Left lung (tissue), 4 donors: ENCODE measurements at regions not wholly inside any gene's neighbourhood (a gene's known extent, or its start where the extent isn't known, plus 50 kb on each side); places are given as distances from the start of the nearest gene placed in this dataset.

Experiments
- ATAC-seq: fragments of 200-7000 bp; cut with Tn5 transposase; one replicate; pipeline ENCODE4 v1.9.1; 2020; ENCODE audit warnings: moderate library complexity
- DNase-seq, 4 donors: peaks; one replicate each; pipeline ENCODE4 v3.0.0-alpha.2; 2013 to 2020
- H3K27ac ChIP-seq, 2 donors: fragments of 200-600 bp; sonication (generic) in 1 of 2; one replicate each; pipeline versions ENCODE4 v1.5.0 to v1.8.0; 2020 to 2021
- H3K27me3 ChIP-seq, 2 donors: fragments of 200-600 bp; sonication (generic) in 1 of 2; one replicate each; pipeline versions ENCODE4 v1.5.0 to v1.8.0; 2020 to 2021
- H3K36me3 ChIP-seq, 2 donors: fragments of 200-600 bp; sonication (generic) in 1 of 2; one replicate each; pipeline versions ENCODE4 v1.5.0 to v1.8.0; 2020 to 2021
- H3K4me1 ChIP-seq, 2 donors: fragments of 200-600 bp; one replicate each; pipeline ENCODE4 v1.8.0; 2021
- H3K4me3 ChIP-seq, 2 donors: fragments of 200-600 bp; sonication (generic) in 1 of 2; one replicate each; pipeline versions ENCODE4 v1.5.0 to v1.8.0; 2020 to 2021; ENCODE audit warnings: mild to moderate bottlenecking in 1 of 2
- H3K9me3 ChIP-seq, 2 donors: fragments of 200-600 bp; sonication (generic) in 1 of 2; one replicate each; pipeline versions ENCODE4 v1.5.0 to v1.8.0; 2020 to 2021
- CTCF ChIP-seq, 2 donors: fragments of 200-600 bp; sonication (generic) in 1 of 2; IDR thresholded peaks; one replicate each; pipeline versions ENCODE4 v1.5.0 to v1.8.0; 2021; ENCODE audit warnings: antibody characterized with exemption in 2 of 2
- intact Hi-C, 2 donors: fragments of 100-400 bp; cut with DNase I; formaldehyde crosslinking; loops; one replicate each; pipeline versions ENCODE4 v1.11.2 to v1.14.2; 2022
- donor health status: DM: no; HTN: yes; CAD: no.
- donor health status: DM: no; HTN: no; CAD: no.

- TF ChIP-seq CTCF (IDR thresholded peaks at IDR 0.05), result no peak
- intact Hi-C loops, result no loop called here
- Histone ChIP-seq H3K36me3 (no peaks in the 10 kb centered on the region), H3K4me3 (no peak overlapping the region), H3K27me3 (no peaks in the 10 kb centered on the region), H3K27ac (no peak overlapping the region), H3K9me3 (peaks cover 0 to 7% of the 10 kb centered on the region in 2 donors), H3K4me1 (peaks cover 0 to 3% of the 10 kb centered on the region in 2 donors)
- DNase-seq, result no peak
- no peak for ATAC-seq
Observed at GRCh38 chr9:115189686-115190085, 71.7 kb upstream of the TNC start.

GRCh38 chr9:115191667-115192066 is 73.7 kb upstream of the TNC start:
- H3K4me1 ChIP-seq, result peaks cover 0 to 3% of the 10 kb centered on the region in 2 donors
- DNase-seq (no peak), ATAC-seq (no peak)
- no peak for TF ChIP-seq CTCF (IDR thresholded peaks at IDR 0.05)
- H3K27ac ChIP-seq, result no peak overlapping the region
- no peaks in the 10 kb centered on the region for H3K27me3 ChIP-seq
- no peaks in the 10 kb centered on the region for H3K36me3 ChIP-seq
- H3K4me3 ChIP-seq, result no peak overlapping the region
- intact Hi-C loops, result no loop called here
- peaks cover 0 to 7% of the 10 kb centered on the region in 2 donors for H3K9me3 ChIP-seq

- DNase-seq (no peak), ATAC-seq (no peak)
- Histone ChIP-seq H3K4me3 (no peak overlapping the region), H3K36me3 (no peaks in the 10 kb centered on the region), H3K27me3 (no peaks in the 10 kb centered on the region), H3K9me3 (peaks cover 0 to 7% of the 10 kb centered on the region in 2 donors), H3K27ac (no peak overlapping the region), H3K4me1 (peaks cover 0 to 3% of the 10 kb centered on the region in 2 donors)
- no peak for TF ChIP-seq CTCF (IDR thresholded peaks at IDR 0.05)
- intact Hi-C loops, result no loop called here
Observed at GRCh38 chr9:115192280-115192679, 74.3 kb upstream of the TNC start.

GRCh38 chr9:115192835-115193525 is 75.0 kb upstream of the TNC start:
- intact Hi-C loops, result no loop called here
- no peak overlapping the region for H3K27ac ChIP-seq
- no peaks in the 10 kb centered on the region for H3K27me3 ChIP-seq
- no peaks in the 10 kb centered on the region for H3K36me3 ChIP-seq
- peaks cover 0 to 7% of the 10 kb centered on the region in 2 donors for H3K9me3 ChIP-seq
- ATAC-seq, result no peak
- H3K4me3 ChIP-seq, result no peak overlapping the region
- no peak for DNase-seq
- no peak for TF ChIP-seq CTCF (IDR thresholded peaks at IDR 0.05)
- H3K4me1 ChIP-seq, result peaks cover 0 to 3% of the 10 kb centered on the region in 2 donors

GRCh38 chr9:115193777-115194176 is 75.8 kb upstream of the TNC start:
- Histone ChIP-seq H3K36me3 (no peaks in the 10 kb centered on the region), H3K9me3 (peaks cover 0 to 7% of the 10 kb centered on the region in 2 donors), H3K27ac (no peak overlapping the region), H3K27me3 (no peaks in the 10 kb centered on the region), H3K4me3 (no peak overlapping the region), H3K4me1 (peaks cover 0 to 3% of the 10 kb centered on the region in 2 donors)
- ATAC-seq (no peak), DNase-seq (no peak)
- no peak for TF ChIP-seq CTCF (IDR thresholded peaks at IDR 0.05)
- intact Hi-C loops, result no loop called here
